ENCODE measurements at regions not wholly inside any gene's neighbourhood (a gene's known extent, or its start where the extent isn't known, plus 50 kb on each side); places are given as distances from the start of the nearest gene placed in this dataset.

GRCh38 chr4:13262816-13263215 lies 221.3 kb downstream of the RAB28 start (continued):
- TF ChIP-seq, protein P1, sequence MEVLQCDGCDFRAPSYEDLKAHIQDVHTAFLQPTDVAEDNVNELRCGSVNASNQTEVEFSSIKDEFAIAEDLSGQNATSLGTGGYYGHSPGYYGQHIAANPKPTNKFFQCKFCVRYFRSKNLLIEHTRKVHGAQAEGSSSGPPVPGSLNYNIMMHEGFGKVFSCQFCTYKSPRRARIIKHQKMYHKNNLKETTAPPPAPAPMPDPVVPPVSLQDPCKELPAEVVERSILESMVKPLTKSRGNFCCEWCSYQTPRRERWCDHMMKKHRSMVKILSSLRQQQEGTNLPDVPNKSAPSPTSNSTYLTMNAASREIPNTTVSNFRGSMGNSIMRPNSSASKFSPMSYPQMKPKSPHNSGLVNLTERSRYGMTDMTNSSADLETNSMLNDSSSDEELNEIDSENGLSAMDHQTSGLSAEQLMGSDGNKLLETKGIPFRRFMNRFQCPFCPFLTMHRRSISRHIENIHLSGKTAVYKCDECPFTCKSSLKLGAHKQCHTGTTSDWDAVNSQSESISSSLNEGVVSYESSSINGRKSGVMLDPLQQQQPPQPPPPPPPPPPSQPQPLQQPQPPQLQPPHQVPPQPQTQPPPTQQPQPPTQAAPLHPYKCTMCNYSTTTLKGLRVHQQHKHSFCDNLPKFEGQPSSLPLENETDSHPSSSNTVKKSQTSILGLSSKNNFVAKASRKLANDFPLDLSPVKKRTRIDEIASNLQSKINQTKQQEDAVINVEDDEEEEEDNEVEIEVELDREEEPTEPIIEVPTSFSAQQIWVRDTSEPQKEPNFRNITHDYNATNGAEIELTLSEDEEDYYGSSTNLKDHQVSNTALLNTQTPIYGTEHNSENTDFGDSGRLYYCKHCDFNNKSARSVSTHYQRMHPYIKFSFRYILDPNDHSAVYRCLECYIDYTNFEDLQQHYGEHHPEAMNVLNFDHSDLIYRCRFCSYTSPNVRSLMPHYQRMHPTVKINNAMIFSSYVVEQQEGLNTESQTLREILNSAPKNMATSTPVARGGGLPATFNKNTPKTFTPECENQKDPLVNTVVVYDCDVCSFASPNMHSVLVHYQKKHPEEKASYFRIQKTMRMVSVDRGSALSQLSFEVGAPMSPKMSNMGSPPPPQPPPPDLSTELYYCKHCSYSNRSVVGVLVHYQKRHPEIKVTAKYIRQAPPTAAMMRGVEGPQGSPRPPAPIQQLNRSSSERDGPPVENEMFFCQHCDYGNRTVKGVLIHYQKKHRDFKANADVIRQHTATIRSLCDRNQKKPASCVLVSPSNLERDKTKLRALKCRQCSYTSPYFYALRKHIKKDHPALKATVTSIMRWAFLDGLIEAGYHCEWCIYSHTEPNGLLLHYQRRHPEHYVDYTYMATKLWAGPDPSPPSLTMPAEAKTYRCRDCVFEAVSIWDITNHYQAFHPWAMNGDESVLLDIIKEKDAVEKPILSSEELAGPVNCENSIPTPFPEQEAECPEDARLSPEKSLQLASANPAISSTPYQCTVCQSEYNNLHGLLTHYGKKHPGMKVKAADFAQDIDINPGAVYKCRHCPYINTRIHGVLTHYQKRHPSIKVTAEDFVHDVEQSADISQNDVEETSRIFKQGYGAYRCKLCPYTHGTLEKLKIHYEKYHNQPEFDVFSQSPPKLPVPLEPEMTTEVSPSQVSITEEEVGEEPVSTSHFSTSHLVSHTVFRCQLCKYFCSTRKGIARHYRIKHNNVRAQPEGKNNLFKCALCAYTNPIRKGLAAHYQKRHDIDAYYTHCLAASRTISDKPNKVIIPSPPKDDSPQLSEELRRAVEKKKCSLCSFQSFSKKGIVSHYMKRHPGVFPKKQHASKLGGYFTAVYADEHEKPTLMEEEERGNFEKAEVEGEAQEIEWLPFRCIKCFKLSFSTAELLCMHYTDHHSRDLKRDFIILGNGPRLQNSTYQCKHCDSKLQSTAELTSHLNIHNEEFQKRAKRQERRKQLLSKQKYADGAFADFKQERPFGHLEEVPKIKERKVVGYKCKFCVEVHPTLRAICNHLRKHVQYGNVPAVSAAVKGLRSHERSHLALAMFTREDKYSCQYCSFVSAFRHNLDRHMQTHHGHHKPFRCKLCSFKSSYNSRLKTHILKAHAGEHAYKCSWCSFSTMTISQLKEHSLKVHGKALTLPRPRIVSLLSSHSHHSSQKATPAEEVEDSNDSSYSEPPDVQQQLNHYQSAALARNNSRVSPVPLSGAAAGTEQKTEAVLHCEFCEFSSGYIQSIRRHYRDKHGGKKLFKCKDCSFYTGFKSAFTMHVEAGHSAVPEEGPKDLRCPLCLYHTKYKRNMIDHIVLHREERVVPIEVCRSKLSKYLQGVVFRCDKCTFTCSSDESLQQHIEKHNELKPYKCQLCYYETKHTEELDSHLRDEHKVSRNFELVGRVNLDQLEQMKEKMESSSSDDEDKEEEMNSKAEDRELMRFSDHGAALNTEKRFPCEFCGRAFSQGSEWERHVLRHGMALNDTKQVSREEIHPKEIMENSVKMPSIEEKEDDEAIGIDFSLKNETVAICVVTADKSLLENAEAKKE (CRISPR knock-in tag; IDR thresholded peaks at IDR 0.05) = no peak
- TF ChIP-seq ETS1 (IDR thresholded peaks at IDR 0.05) = no peak
- TF ChIP-seq, protein P2, sequence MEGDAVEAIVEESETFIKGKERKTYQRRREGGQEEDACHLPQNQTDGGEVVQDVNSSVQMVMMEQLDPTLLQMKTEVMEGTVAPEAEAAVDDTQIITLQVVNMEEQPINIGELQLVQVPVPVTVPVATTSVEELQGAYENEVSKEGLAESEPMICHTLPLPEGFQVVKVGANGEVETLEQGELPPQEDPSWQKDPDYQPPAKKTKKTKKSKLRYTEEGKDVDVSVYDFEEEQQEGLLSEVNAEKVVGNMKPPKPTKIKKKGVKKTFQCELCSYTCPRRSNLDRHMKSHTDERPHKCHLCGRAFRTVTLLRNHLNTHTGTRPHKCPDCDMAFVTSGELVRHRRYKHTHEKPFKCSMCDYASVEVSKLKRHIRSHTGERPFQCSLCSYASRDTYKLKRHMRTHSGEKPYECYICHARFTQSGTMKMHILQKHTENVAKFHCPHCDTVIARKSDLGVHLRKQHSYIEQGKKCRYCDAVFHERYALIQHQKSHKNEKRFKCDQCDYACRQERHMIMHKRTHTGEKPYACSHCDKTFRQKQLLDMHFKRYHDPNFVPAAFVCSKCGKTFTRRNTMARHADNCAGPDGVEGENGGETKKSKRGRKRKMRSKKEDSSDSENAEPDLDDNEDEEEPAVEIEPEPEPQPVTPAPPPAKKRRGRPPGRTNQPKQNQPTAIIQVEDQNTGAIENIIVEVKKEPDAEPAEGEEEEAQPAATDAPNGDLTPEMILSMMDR (conservative IDR thresholded peaks at IDR 0.05; ENCODE audit: low read depth in 2 of 2) = no peak
- no peak for TF ChIP-seq CREB1 (CRISPR knock-in tag; IDR thresholded peaks at IDR 0.05; ENCODE audit: low read depth)

GRCh38 chr4:13261486-13262257 lies 222.5 kb downstream of the RAB28 start:
- DNase-seq (ENCODE audit: low spot score) (peak; percentile 22), ATAC-seq (peak; percentile 54)
- peaks cover 8% of the 10 kb centered on the region for H3K4me1 Mint-ChIP-seq
- Histone ChIP-seq H3K27me3 (ENCODE audit: insufficient read depth) (no peaks in the 10 kb centered on the region), H3K79me2 (replicated peaks; ENCODE audit: insufficient read depth) (no peaks in the 10 kb centered on the region), H3K9me2 (ENCODE audit: insufficient read depth) (no peaks in the 10 kb centered on the region), H3K27ac (ENCODE audit: low read depth) (no peak overlapping the region), H3K4me3 (no peak overlapping the region), H3K4me1 (ENCODE audit: insufficient read depth) (peaks cover 13% of the 10 kb centered on the region; the same call in 1 of the 2 replicates), H3K36me3 (ENCODE audit: insufficient read depth) (no peaks in the 10 kb centered on the region), H3F3A (replicated peaks; ENCODE audit: low read depth) (no peaks in the 10 kb centered on the region), H4K20me1 (replicated peaks; ENCODE audit: insufficient read depth) (no peaks in the 10 kb centered on the region), H2AFZ (no peak overlapping the region), H3K4me2 (peak overlapping the region; percentile 52; the same call in 1 of the 2 replicates)
- no peaks in the 10 kb centered on the region for H3K27me3 Mint-ChIP-seq (ENCODE audit: insufficient read depth, low read depth, poor library complexity)
- H3K36me3 Mint-ChIP-seq (ENCODE audit: low read depth) = no peaks in the 10 kb centered on the region
- H3K27ac Mint-ChIP-seq = no peak overlapping the region
- TF ChIP-seq EZH2 (IDR thresholded peaks at IDR 0.05; ENCODE audit: low read depth, unreplicated experiment) (no peak), ETS1 (IDR thresholded peaks at IDR 0.05) (no peak), ZNF114 (CRISPR knock-in tag; IDR thresholded peaks at IDR 0.05) (no peak)
- no peak overlapping the region for H3K4me3 Mint-ChIP-seq
- H3K9me3 Mint-ChIP-seq = no peaks in the 10 kb centered on the region
